Panc1 (cell line): ENCODE measurements at regions not wholly inside any gene's neighbourhood (a gene's known extent, or its start where the extent isn't known, plus 50 kb on each side); places are given as distances from the start of the nearest gene placed in this dataset.

Experiments used
- ATAC-seq: fragments of 200-7000 bp; cut with Tn5 transposase; 2 replicates; pipeline ENCODE4 v1.9.1; 2020; ENCODE audit warnings: mild to moderate bottlenecking, moderate library complexity
- BruUV-seq: library from RNA; stranded (reverse); fragments of 400-500 nt; replicated peaks from 2 replicates; lab custom pipeline; 2021; lab: Mats Ljungman, UMichigan
- CTCF ChIA-PET: fragments of 300-600 bp; sonication (Branson Sonifier 250); formaldehyde crosslinking; loops from one replicate; lab custom pipeline; 2022; ENCODE audit warnings: antibody characterized with exemption; lab: Charles Lee
- POLR2A ChIA-PET: fragments of 300-600 bp; sonication (Branson Sonifier 250); formaldehyde crosslinking; loops from one replicate; lab custom pipeline; 2022; ENCODE audit warnings: antibody characterized with exemption; lab: Charles Lee
- DNase-seq: peaks from one replicate; pipeline ENCODE4 v3.0.0-alpha.2; 2010; ENCODE audit warnings: low read depth, low spot score
- H3K27ac ChIP-seq: 2 replicates; pipeline ENCODE4 v1.5.1; 2011; ENCODE audit warnings: mild to moderate bottlenecking, low read length, inconsistent platforms
- H3K27me3 ChIP-seq: fragments of 200-500 bp; sonication (Bioruptor generic); 2 replicates; pipeline ENCODE4 v1.6.0; 2014; ENCODE audit warnings: low read length, inconsistent platforms; ENCODE audit not compliant: control insufficient read depth, insufficient read depth
- H3K36me3 ChIP-seq: fragments of 200-500 bp; sonication (Bioruptor generic); 2 replicates; pipeline ENCODE4 v1.5.1; 2014; ENCODE audit warnings: inconsistent platforms, mild to moderate bottlenecking, low read length, moderate library complexity; ENCODE audit not compliant: control insufficient read depth, insufficient read depth
- H3K4me1 ChIP-seq: 2 replicates; pipeline ENCODE4 v1.5.1; 2011; ENCODE audit warnings: inconsistent platforms, mild to moderate bottlenecking, low read length, moderate library complexity; ENCODE audit not compliant: control insufficient read depth, insufficient read depth
- H3K4me3 ChIP-seq, 2 experiments: 2 replicates each; pipeline ENCODE4 v1.5.1; 2011 to 2012; ENCODE audit warnings: low read depth in 2 of 2, low read length in 2 of 2, mild to moderate bottlenecking in 2 of 2, inconsistent platforms in 1 of 2, moderate library complexity in 1 of 2
- H3K9me3 ChIP-seq: fragments of 200-500 bp; sonication (Bioruptor generic); 2 replicates; pipeline ENCODE4 v1.5.1; 2014; ENCODE audit warnings: low read depth, mild to moderate bottlenecking, inconsistent platforms, low read length, moderate library complexity; ENCODE audit not compliant: control insufficient read depth, insufficient read depth
- POLR2AphosphoS5 ChIP-seq: IDR thresholded peaks from 2 replicates; pipeline ENCODE4 v1.6.1; 2012; ENCODE audit warnings: mild to moderate bottlenecking, low read depth, low read length, moderate library complexity
- SIN3A ChIP-seq: IDR thresholded peaks from 2 replicates; pipeline ENCODE4 v1.6.1; 2012; ENCODE audit warnings: low read depth, mild to moderate bottlenecking, low read length, moderate library complexity, borderline replicate concordance; ENCODE audit not compliant: insufficient read depth
- TCF7L2 ChIP-seq: IDR thresholded peaks from 2 replicates; pipeline ENCODE4 v1.6.1; 2011; ENCODE audit warnings: mild to moderate bottlenecking, low read depth, low read length, inconsistent platforms
- in situ Hi-C: cut with HindIII; loops from 2 replicates; pipeline ENCODE4 v1.10.0; 2016; ENCODE audit warnings: low sequenced_read_pairs, low pct_unique_long_range_greater_than_20kb
- intact Hi-C: fragments of 100-400 bp; cut with micrococcal nuclease; formaldehyde crosslinking; loops from one replicate; pipeline ENCODE4 v1.10.0; 2022; ENCODE audit not compliant: unreplicated experiment
- TF ChIP-seq, protein P1 (sequence below): fragments of 450-650 bp; IDR thresholded peaks from 2 replicates; pipeline ENCODE4 v1.5.1; 2017; ENCODE audit warnings: mild to moderate bottlenecking
- TF ChIP-seq, protein P2 (sequence below), 2 experiments: IDR thresholded peaks; 2 replicates each; pipeline ENCODE4 v1.6.1; 2011 to 2012; ENCODE audit warnings: low read depth in 2 of 2, control low read depth in 1 of 2, low read length in 1 of 2, mild to moderate bottlenecking in 1 of 2, moderate library complexity in 1 of 2; ENCODE audit not compliant: insufficient read depth in 1 of 2

DNA sequence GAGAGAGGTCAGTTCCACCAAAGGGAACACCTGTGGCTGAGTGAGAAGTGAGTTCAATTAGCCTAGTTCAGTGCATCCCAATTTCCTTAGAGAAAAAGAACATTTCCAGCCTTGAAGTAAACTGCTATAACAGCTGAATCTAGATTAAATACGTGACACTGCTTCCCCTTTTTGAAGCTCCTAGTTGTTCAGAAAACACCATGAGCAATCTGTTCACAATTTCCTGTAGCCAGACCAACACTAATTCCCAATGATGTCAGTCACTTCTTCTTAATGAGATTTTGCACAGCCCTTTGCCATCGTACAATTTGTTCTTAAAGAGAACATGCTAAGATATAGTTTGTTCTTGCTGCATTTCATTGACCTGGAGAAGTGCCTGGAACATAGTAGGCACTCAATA lies 144.6 kb upstream of the EDNRA start:
- Histone ChIP-seq H3K4me3 (no peak overlapping the region), H3K27ac (no peak overlapping the region), H3K4me1 (no peaks in the 10 kb centered on the region), H3K36me3 (no peaks in the 10 kb centered on the region), H3K9me3 (no peaks in the 10 kb centered on the region), H3K27me3 (no peaks in the 10 kb centered on the region)
- intact Hi-C loops: no loop called here
- ATAC-seq: no peak
- DNase-seq: no peak
- TF ChIP-seq, protein P1, sequence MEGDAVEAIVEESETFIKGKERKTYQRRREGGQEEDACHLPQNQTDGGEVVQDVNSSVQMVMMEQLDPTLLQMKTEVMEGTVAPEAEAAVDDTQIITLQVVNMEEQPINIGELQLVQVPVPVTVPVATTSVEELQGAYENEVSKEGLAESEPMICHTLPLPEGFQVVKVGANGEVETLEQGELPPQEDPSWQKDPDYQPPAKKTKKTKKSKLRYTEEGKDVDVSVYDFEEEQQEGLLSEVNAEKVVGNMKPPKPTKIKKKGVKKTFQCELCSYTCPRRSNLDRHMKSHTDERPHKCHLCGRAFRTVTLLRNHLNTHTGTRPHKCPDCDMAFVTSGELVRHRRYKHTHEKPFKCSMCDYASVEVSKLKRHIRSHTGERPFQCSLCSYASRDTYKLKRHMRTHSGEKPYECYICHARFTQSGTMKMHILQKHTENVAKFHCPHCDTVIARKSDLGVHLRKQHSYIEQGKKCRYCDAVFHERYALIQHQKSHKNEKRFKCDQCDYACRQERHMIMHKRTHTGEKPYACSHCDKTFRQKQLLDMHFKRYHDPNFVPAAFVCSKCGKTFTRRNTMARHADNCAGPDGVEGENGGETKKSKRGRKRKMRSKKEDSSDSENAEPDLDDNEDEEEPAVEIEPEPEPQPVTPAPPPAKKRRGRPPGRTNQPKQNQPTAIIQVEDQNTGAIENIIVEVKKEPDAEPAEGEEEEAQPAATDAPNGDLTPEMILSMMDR: no peak
- TF ChIP-seq TCF7L2: no peak
- no peak for TF ChIP-seq POLR2AphosphoS5
- TF ChIP-seq SIN3A: no peak
- TF ChIP-seq, protein P2, sequence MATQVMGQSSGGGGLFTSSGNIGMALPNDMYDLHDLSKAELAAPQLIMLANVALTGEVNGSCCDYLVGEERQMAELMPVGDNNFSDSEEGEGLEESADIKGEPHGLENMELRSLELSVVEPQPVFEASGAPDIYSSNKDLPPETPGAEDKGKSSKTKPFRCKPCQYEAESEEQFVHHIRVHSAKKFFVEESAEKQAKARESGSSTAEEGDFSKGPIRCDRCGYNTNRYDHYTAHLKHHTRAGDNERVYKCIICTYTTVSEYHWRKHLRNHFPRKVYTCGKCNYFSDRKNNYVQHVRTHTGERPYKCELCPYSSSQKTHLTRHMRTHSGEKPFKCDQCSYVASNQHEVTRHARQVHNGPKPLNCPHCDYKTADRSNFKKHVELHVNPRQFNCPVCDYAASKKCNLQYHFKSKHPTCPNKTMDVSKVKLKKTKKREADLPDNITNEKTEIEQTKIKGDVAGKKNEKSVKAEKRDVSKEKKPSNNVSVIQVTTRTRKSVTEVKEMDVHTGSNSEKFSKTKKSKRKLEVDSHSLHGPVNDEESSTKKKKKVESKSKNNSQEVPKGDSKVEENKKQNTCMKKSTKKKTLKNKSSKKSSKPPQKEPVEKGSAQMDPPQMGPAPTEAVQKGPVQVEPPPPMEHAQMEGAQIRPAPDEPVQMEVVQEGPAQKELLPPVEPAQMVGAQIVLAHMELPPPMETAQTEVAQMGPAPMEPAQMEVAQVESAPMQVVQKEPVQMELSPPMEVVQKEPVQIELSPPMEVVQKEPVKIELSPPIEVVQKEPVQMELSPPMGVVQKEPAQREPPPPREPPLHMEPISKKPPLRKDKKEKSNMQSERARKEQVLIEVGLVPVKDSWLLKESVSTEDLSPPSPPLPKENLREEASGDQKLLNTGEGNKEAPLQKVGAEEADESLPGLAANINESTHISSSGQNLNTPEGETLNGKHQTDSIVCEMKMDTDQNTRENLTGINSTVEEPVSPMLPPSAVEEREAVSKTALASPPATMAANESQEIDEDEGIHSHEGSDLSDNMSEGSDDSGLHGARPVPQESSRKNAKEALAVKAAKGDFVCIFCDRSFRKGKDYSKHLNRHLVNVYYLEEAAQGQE (IDR thresholded peaks at IDR 0.05; ENCODE audit: insufficient read depth in 1 of 2, low read depth in 2 of 2, low read length in 1 of 2): no peak
- in situ Hi-C loops: no loop called here
- BruUV-seq: no TSS peak
- POLR2A ChIA-PET: no interaction called here
- CTCF ChIA-PET: no interaction called here

DNA sequence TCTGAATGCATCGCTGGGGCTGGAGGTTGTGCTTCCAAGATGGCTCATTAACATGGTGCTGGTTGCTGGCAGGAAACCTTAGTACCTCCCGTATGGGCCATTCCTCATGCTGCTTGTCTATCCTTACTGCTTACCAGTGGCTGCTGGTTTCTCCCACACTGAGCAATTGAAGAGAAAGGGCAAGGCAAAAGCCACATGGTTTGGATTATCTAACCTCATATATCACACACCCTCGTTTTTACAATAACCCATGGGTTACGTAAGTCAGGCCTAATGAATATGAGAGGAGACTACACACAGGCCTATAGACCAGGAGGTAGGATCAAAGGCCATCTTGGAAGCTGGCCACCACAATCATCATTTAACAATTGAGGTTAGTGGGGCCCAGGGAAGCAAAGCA lies 141.8 kb upstream of the EDNRA start:
- in situ Hi-C loops: no loop called here
- Histone ChIP-seq H3K27ac (no peak overlapping the region), H3K27me3 (no peaks in the 10 kb centered on the region), H3K4me1 (no peaks in the 10 kb centered on the region), H3K9me3 (no peaks in the 10 kb centered on the region), H3K36me3 (no peaks in the 10 kb centered on the region), H3K4me3 (no peak overlapping the region)
- TF ChIP-seq TCF7L2 (no peak), SIN3A (no peak), POLR2AphosphoS5 (no peak)
- TF ChIP-seq, protein P1: no peak
- TF ChIP-seq, protein P2 (IDR thresholded peaks at IDR 0.05; ENCODE audit: insufficient read depth in 1 of 2, low read depth in 2 of 2, low read length in 1 of 2): no peak
- no TSS peak for BruUV-seq
- no peak for DNase-seq
- POLR2A ChIA-PET: no interaction called here
- no peak for ATAC-seq
- intact Hi-C loops: no loop called here
- CTCF ChIA-PET: no interaction called here
